GM19463 (cell line): ENCODE measurements at regions not wholly inside any gene's neighbourhood (a gene's known extent, or its start where the extent isn't known, plus 50 kb on each side); places are given as distances from the start of the nearest gene placed in this dataset.

Experiments used
- ATAC-seq: cut with Tn5 transposase; IDR thresholded peaks from one replicate; pipeline ENCODE4 v1.9.1; 2021; ENCODE audit warnings: mild to moderate bottlenecking, moderate library complexity; ENCODE audit not compliant: unreplicated experiment

GRCh38 chr12:74429535-74429934 lies 108.1 kb upstream of the ATXN7L3B start:
- ATAC-seq: no peak

- no peak for ATAC-seq
Measured at GRCh38 chr12:74431801-74432200, 105.8 kb upstream of the ATXN7L3B start.

- ATAC-seq: no peak
Measured at GRCh38 chr12:74440469-74440868, 97.2 kb upstream of the ATXN7L3B start.

GRCh38 chr12:74441872-74442271 lies 95.8 kb upstream of the ATXN7L3B start:
- ATAC-seq: no peak

GRCh38 chr12:74446466-74446865 lies 91.2 kb upstream of the ATXN7L3B start:
- ATAC-seq: no peak

- ATAC-seq: no peak
Measured at GRCh38 chr12:74449872-74450271, 87.8 kb upstream of the ATXN7L3B start.

- ATAC-seq: no peak
Measured at GRCh38 chr12:74454109-74454508, 83.5 kb upstream of the ATXN7L3B start.

- ATAC-seq: no peak
Measured at GRCh38 chr12:74455429-74455828, 82.2 kb upstream of the ATXN7L3B start.

- no peak for ATAC-seq
Measured at GRCh38 chr12:74456431-74456830, 81.2 kb upstream of the ATXN7L3B start.

- no peak for ATAC-seq
Measured at GRCh38 chr12:74468401-74468800, 69.2 kb upstream of the ATXN7L3B start.

- ATAC-seq: no peak
Measured at GRCh38 chr12:74476234-74476633, 61.4 kb upstream of the ATXN7L3B start.

- ATAC-seq: no peak
Measured at GRCh38 chr12:74481078-74481477, 56.6 kb upstream of the ATXN7L3B start.

GRCh38 chr12:74482115-74482514 lies 55.5 kb upstream of the ATXN7L3B start:
- ATAC-seq: no peak

GRCh38 chr12:74483057-74483456 lies 54.6 kb upstream of the ATXN7L3B start:
- ATAC-seq: no peak
